Thyroid gland (tissue), 4 donors: ENCODE measurements at regions not wholly inside any gene's neighbourhood (a gene's known extent, or its start where the extent isn't known, plus 50 kb on each side); places are given as distances from the start of the nearest gene placed in this dataset.

Source experiments
- CTCF ChIP-seq, 6 experiments: fragments of 200-600 bp in 3 of 6; fragments of 450-650 bp in 3 of 6; sonication (generic) in 3 of 6; IDR thresholded peaks; one replicate each; pipeline ENCODE4 v1.5.1; 2016 to 2019; ENCODE audit warnings: antibody characterized with exemption in 6 of 6, mild to moderate bottlenecking in 2 of 6, inconsistent platforms in 1 of 6, moderate library complexity in 1 of 6
- POLR2A ChIP-seq, 2 donors: fragments of 450-650 bp; IDR thresholded peaks; one replicate each; pipeline ENCODE4 v1.6.1; 2017; ENCODE audit warnings: antibody characterized with exemption in 2 of 2, mild to moderate bottlenecking in 2 of 2, moderate library complexity in 1 of 2

DNA sequence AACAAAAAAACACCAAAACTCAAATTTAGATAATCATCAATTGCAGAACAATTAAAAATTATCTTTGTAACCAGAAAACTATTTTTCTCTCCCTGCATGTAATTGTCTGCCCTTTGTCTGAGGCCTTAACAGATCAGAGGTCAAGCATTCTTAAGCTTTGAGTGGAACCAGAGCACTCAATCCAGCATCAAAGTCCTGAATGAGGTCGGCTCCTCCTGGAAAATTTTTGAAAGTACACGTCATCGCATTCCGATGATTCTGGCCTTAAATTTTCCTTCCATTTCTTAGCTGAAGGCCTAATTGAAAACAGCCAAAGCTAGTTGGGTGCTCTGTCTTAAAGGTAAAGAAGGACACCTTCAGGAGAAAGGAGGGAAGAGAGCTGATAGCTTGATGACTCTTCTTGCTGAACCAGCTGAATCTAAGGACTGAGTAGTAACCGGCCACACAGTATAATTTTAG lies 510.2 kb upstream of the SULF2 start:
- TF ChIP-seq CTCF (IDR thresholded peaks at IDR 0.05) (peak in 4 of 6 experiments; percentile 26 to 60 (median 44)), POLR2A (IDR thresholded peaks at IDR 0.05) (no peak)
